ENCODE measurements at regions not wholly inside any gene's neighbourhood (a gene's known extent, or its start where the extent isn't known, plus 50 kb on each side); places are given as distances from the start of the nearest gene placed in this dataset.

DNA sequence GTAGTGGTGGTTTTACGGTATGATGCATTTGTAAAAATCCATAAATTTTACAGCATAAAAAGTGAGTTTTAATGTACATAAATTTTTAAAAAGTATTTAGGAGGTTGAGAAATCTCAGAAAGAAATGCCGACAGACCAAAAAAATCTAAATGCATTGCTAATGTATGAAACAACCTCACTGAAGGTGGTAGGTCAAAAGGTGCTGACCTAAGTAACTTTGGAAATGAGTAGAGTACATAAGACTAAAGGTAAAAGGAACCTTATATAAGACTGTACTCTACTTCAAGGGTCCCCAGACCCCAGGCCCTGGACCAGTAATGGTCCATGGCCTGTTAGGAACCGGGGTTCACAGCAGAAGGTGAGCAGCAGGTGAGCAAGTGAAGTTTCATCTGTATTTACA is 163.4 kb downstream of the COL6A3 start:
- Histone ChIP-seq H2AFZ (ENCODE audit: insufficient read depth, low read depth, low read length, poor library complexity, severe bottlenecking) (no peak overlapping the region), H3K4me3 (replicated peaks in 1 of 3; ENCODE audit: low read depth in 2 of 3, low read length in 3 of 3) (no peak overlapping the region), H3K36me3 (replicated peaks in 1 of 2; ENCODE audit: control insufficient read depth in 1 of 2, insufficient read depth in 2 of 2, low read length in 2 of 2) (no peaks in the 10 kb centered on the region), H3K4me1 (ENCODE audit: control insufficient read depth in 1 of 2, insufficient read depth in 2 of 2, low read length in 2 of 2) (peaks cover 0 to 3% of the 10 kb centered on the region in 2 donors), H3K79me2 (ENCODE audit: insufficient read depth, low read length) (no peaks in the 10 kb centered on the region), H4K20me1 (ENCODE audit: insufficient read depth, low read length) (no peaks in the 10 kb centered on the region), H3K4me2 (replicated peaks; ENCODE audit: extremely low read depth, low read length, poor library complexity, severe bottlenecking) (no peak overlapping the region), H3K27me3 (ENCODE audit: control insufficient read depth in 2 of 2, insufficient read depth in 2 of 2, low read length in 2 of 2) (no peaks in the 10 kb centered on the region), H3K9ac (ENCODE audit: insufficient read depth, low read length, poor library complexity, severe bottlenecking) (no peak overlapping the region), H3K9me3 (replicated peaks in 1 of 2; ENCODE audit: control insufficient read depth in 1 of 2, insufficient read depth in 1 of 2, low read length in 2 of 2) (no peaks in the 10 kb centered on the region), H3K27ac (ENCODE audit: low read depth in 1 of 2, low read length in 2 of 2) (no peak overlapping the region)
- intact Hi-C loops (cut with micrococcal nuclease), result no loop called here
- Mint-ChIP-seq H3K27ac (no peak overlapping the region), H3K4me3 (no peak overlapping the region), H3K9me3 (peaks cover 0 to 9% (median 4%) of the 10 kb centered on the region in 7 donors), H3K36me3 (no peaks in the 10 kb centered on the region), H3K27me3 (ENCODE audit: low read depth in 3 of 3) (peaks cover 3 to 6% (median 5%) of the 10 kb centered on the region in 3 donors), H3K4me1 (peaks cover 3% of the 10 kb centered on the region)
- no peak for DNase-seq
- 83% methylated on average over 1 of the region's 3 CpGs for WGBS (ENCODE audit: insufficient coverage)
- TF ChIP-seq, protein P1, sequence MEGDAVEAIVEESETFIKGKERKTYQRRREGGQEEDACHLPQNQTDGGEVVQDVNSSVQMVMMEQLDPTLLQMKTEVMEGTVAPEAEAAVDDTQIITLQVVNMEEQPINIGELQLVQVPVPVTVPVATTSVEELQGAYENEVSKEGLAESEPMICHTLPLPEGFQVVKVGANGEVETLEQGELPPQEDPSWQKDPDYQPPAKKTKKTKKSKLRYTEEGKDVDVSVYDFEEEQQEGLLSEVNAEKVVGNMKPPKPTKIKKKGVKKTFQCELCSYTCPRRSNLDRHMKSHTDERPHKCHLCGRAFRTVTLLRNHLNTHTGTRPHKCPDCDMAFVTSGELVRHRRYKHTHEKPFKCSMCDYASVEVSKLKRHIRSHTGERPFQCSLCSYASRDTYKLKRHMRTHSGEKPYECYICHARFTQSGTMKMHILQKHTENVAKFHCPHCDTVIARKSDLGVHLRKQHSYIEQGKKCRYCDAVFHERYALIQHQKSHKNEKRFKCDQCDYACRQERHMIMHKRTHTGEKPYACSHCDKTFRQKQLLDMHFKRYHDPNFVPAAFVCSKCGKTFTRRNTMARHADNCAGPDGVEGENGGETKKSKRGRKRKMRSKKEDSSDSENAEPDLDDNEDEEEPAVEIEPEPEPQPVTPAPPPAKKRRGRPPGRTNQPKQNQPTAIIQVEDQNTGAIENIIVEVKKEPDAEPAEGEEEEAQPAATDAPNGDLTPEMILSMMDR (IDR thresholded peaks at IDR 0.05), result no peak

DNA sequence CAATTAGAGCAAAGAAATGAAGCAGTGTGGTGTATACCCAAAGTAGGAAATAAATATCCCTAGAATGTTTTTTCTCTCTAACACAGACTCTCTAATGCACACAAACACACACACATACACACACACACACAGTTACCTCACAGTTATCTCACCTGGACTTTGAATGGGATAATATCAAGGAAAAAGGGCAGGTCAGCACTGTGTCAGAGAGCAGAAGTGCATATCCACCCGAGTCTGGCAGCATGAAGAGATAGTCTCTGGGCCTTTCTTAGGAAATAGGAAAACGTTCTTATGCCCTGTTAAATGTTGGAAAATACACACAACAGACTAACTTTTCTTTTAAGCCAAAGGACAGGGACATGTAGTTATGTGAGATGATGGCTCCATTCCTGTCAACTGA is 162.0 kb downstream of the COL6A3 start:
- Mint-ChIP-seq H3K27me3 (ENCODE audit: low read depth in 3 of 3) (peaks cover 5 to 6% (median 5%) of the 10 kb centered on the region in 3 donors), H3K4me1 (peaks cover 2% of the 10 kb centered on the region), H3K36me3 (no peaks in the 10 kb centered on the region), H3K9me3 (peaks cover 0 to 9% (median 4%) of the 10 kb centered on the region in 7 donors), H3K27ac (no peak overlapping the region), H3K4me3 (no peak overlapping the region)
- Histone ChIP-seq H2AFZ (ENCODE audit: insufficient read depth, low read depth, low read length, poor library complexity, severe bottlenecking) (no peak overlapping the region), H3K4me3 (replicated peaks in 1 of 3; ENCODE audit: low read depth in 2 of 3, low read length in 3 of 3) (no peak overlapping the region), H3K27ac (ENCODE audit: low read depth in 1 of 2, low read length in 2 of 2) (no peak overlapping the region), H3K9me3 (replicated peaks in 1 of 2; ENCODE audit: control insufficient read depth in 1 of 2, insufficient read depth in 1 of 2, low read length in 2 of 2) (no peaks in the 10 kb centered on the region), H3K4me1 (ENCODE audit: control insufficient read depth in 1 of 2, insufficient read depth in 2 of 2, low read length in 2 of 2) (peaks cover 0 to 2% of the 10 kb centered on the region in 2 donors), H3K27me3 (ENCODE audit: control insufficient read depth in 2 of 2, insufficient read depth in 2 of 2, low read length in 2 of 2) (no peaks in the 10 kb centered on the region), H4K20me1 (ENCODE audit: insufficient read depth, low read length) (no peaks in the 10 kb centered on the region), H3K9ac (ENCODE audit: insufficient read depth, low read length, poor library complexity, severe bottlenecking) (no peak overlapping the region), H3K79me2 (ENCODE audit: insufficient read depth, low read length) (no peaks in the 10 kb centered on the region), H3K4me2 (replicated peaks; ENCODE audit: extremely low read depth, low read length, poor library complexity, severe bottlenecking) (no peak overlapping the region), H3K36me3 (replicated peaks in 1 of 2; ENCODE audit: control insufficient read depth in 1 of 2, insufficient read depth in 2 of 2, low read length in 2 of 2) (no peaks in the 10 kb centered on the region)
- WGBS (ENCODE audit: insufficient coverage), result no CpG with 5 or more reads among the region's 2 CpGs
- intact Hi-C loops (cut with micrococcal nuclease), result no loop called here
- TF ChIP-seq, protein P1 (IDR thresholded peaks at IDR 0.05), result no peak
- DNase-seq, result no peak
